Endothelial cell of umbilical vein (primary cell): ENCODE measurements at regions not wholly inside any gene's neighbourhood (a gene's known extent, or its start where the extent isn't known, plus 50 kb on each side); places are given as distances from the start of the nearest gene placed in this dataset.

Experiments
- BruUV-seq: library from RNA; stranded (reverse); fragments of 400-500 nt; replicated peaks from 2 replicates; lab custom pipeline; 2021; lab: Mats Ljungman, UMichigan
- CTCF ChIA-PET: fragments of 300-600, 350-600 bp; sonication (Branson Sonifier 250); formaldehyde crosslinking; loops from one replicate; lab custom pipeline; 2021; ENCODE audit warnings: antibody characterized with exemption, inconsistent platforms; lab: Charles Lee
- POLR2A ChIA-PET: fragments of 300-600, 350-600 bp; sonication (Branson Sonifier 250); formaldehyde crosslinking; loops from one replicate; lab custom pipeline; 2021; ENCODE audit warnings: antibody characterized with exemption, inconsistent platforms; lab: Charles Lee
- DNase-seq: peaks from one replicate; pipeline ENCODE4 v3.0.0-alpha.2; 2011; ENCODE audit warnings: low read depth, low spot score
- FAIRE-seq: peaks from 2 replicates; lab custom pipeline; 2011; peaks lifted over from hg19 to GRCh38; lab: Jason Lieb, UNC
- H2AFZ ChIP-seq: 2 replicates; pipeline ENCODE4 v1.6.0; 2012; ENCODE audit warnings: low read depth, low read length, control low read depth, inconsistent platforms
- H3K27ac ChIP-seq: 2 replicates; pipeline ENCODE4 v1.5.1; 2011; ENCODE audit warnings: low read depth, mild to moderate bottlenecking, control low read depth, low read length, moderate library complexity; ENCODE audit not compliant: insufficient read depth
- H3K27me3 ChIP-seq, 2 experiments: 2 replicates each; pipeline versions ENCODE4 v1.6.0 to v1.6.1; 2011; ENCODE audit warnings: low read length in 2 of 2, mixed read lengths in 1 of 2; ENCODE audit not compliant: control insufficient read depth in 2 of 2, insufficient read depth in 2 of 2
- H3K36me3 ChIP-seq, 2 experiments: 2 replicates in 1 of 2; 3 replicates in 1 of 2; pipeline ENCODE4 v1.5.1; 2011; ENCODE audit warnings: low read length in 2 of 2, mild to moderate bottlenecking in 1 of 2, moderate library complexity in 1 of 2; ENCODE audit not compliant: control insufficient read depth in 2 of 2, insufficient read depth in 2 of 2; ENCODE audit errors: extremely low read depth in 1 of 2
- H3K4me1 ChIP-seq: 3 replicates; pipeline ENCODE4 v1.5.1; 2011; ENCODE audit warnings: mild to moderate bottlenecking, low read length; ENCODE audit not compliant: control insufficient read depth, insufficient read depth; ENCODE audit errors: extremely low read depth
- H3K4me2 ChIP-seq: 2 replicates; pipeline ENCODE4 v1.6.1; 2011; ENCODE audit warnings: low read length, control low read depth, mixed read lengths; ENCODE audit not compliant: insufficient read depth
- H3K4me3 ChIP-seq, 3 experiments: fragments of 200-600 bp in 1 of 3; sonication (generic), shearing (Covaris generic) in 1 of 3; replicated peaks in 1 of 3; 2 replicates each; pipeline ENCODE4 v1.5.1; 2011 to 2016; ENCODE audit warnings: control low read depth in 3 of 3, low read length in 3 of 3, mild to moderate bottlenecking in 2 of 3, inconsistent platforms in 1 of 3, low read depth in 1 of 3, moderate library complexity in 1 of 3; ENCODE audit not compliant: insufficient read depth in 1 of 3
- H3K79me2 ChIP-seq: 2 replicates; pipeline ENCODE4 v1.6.0; 2012; ENCODE audit warnings: low read length, inconsistent platforms; ENCODE audit not compliant: control insufficient read depth, insufficient read depth
- H3K9ac ChIP-seq: replicated peaks from 2 replicates; pipeline ENCODE3; 2011; ENCODE audit warnings: low read length, control low read depth; ENCODE audit not compliant: insufficient read depth; ENCODE audit errors: extremely low read depth
- H3K9me1 ChIP-seq: replicated peaks from 3 replicates; pipeline ENCODE4 v1.6.0; 2011; ENCODE audit warnings: mild to moderate bottlenecking, low read length; ENCODE audit not compliant: control insufficient read depth, insufficient read depth; ENCODE audit errors: extremely low read depth
- H3K9me3 ChIP-seq: replicated peaks from 2 replicates; pipeline ENCODE4 v1.5.1; 2012; ENCODE audit warnings: low read length, inconsistent platforms; ENCODE audit not compliant: control insufficient read depth, insufficient read depth
- H4K20me1 ChIP-seq: replicated peaks from 2 replicates; pipeline ENCODE3; 2011; ENCODE audit warnings: mild to moderate bottlenecking, low read length; ENCODE audit not compliant: control insufficient read depth, insufficient read depth; ENCODE audit errors: extremely low read depth
- CTCF ChIP-seq, 2 donors: IDR thresholded peaks; 1 replicate in 1 of 2; 2 replicates in 1 of 2; pipeline ENCODE4 v1.5.1; 2011; ENCODE audit warnings: low read length in 2 of 2, mild to moderate bottlenecking in 2 of 2, moderate library complexity in 2 of 2, control low read depth in 1 of 2, inconsistent platforms in 1 of 2, low read depth in 1 of 2; ENCODE audit not compliant: insufficient read depth in 1 of 2; ENCODE audit errors: extremely low read depth in 1 of 2
- EZH2 ChIP-seq: IDR thresholded peaks from 2 replicates; pipeline ENCODE4 v1.6.1; 2012; ENCODE audit warnings: borderline replicate concordance, low read depth, mild to moderate bottlenecking, moderate library complexity, low read length, inconsistent platforms; ENCODE audit not compliant: severe bottlenecking
- FOS ChIP-seq: IDR thresholded peaks from 2 replicates; pipeline ENCODE4 v1.6.1; 2011; ENCODE audit warnings: mild to moderate bottlenecking, low read length, moderate library complexity, borderline replicate concordance; ENCODE audit not compliant: insufficient read depth
- GATA2 ChIP-seq: IDR thresholded peaks from 2 replicates; pipeline ENCODE4 v1.7.0; 2011; ENCODE audit warnings: low read depth, mild to moderate bottlenecking, moderate library complexity, mixed read lengths, low read length; ENCODE audit not compliant: insufficient read length, insufficient read depth
- JUN ChIP-seq: IDR thresholded peaks from 2 replicates; pipeline ENCODE4 v1.6.1; 2011; ENCODE audit warnings: borderline replicate concordance, low read depth; ENCODE audit not compliant: insufficient read length, insufficient read depth
- MAX ChIP-seq: IDR thresholded peaks from 2 replicates; pipeline ENCODE4 v1.6.1; 2011; ENCODE audit not compliant: insufficient read depth, insufficient read length
- MYC ChIP-seq: IDR thresholded peaks from one replicate; pipeline ENCODE4 v1.6.1; 2011; ENCODE audit warnings: mild to moderate bottlenecking, low read depth, low read length
- POLR2A ChIP-seq: IDR thresholded peaks from 2 replicates; pipeline ENCODE4 v1.6.1; 2012; ENCODE audit warnings: low read depth, mild to moderate bottlenecking, control low read depth, low read length
- POLR2AphosphoS5 ChIP-seq: IDR thresholded peaks from 2 replicates; pipeline ENCODE4 v1.6.1; 2012; ENCODE audit warnings: low read depth, mild to moderate bottlenecking, control low read depth, low read length, moderate library complexity; ENCODE audit not compliant: insufficient read depth
- dilution Hi-C: fragments of 300-500 bp; cut with MboI; formaldehyde crosslinking; loops from one replicate; pipeline ENCODE4 v1.15.0; 2019; ENCODE audit warnings: low sequenced_read_pairs; ENCODE audit not compliant: extremely low pct_ligation_motif_present
- intact Hi-C: fragments of 100-400 bp; cut with micrococcal nuclease; formaldehyde crosslinking; loops from one replicate; pipeline ENCODE4 v1.10.0; 2022

GRCh38 chr18:69208545-69208944 lies 192.1 kb upstream of the DOK6 start:
- no peak for TF ChIP-seq MAX
- TF ChIP-seq GATA2, result no peak
- no peak for TF ChIP-seq POLR2A
- TF ChIP-seq JUN, result no peak
- no peak for TF ChIP-seq POLR2AphosphoS5
- TF ChIP-seq EZH2, result no peak
- TF ChIP-seq FOS, result no peak
- TF ChIP-seq CTCF (IDR thresholded peaks at IDR 0.05; ENCODE audit: extremely low read depth in 1 of 2, insufficient read depth in 1 of 2, low read depth in 1 of 2, low read length in 2 of 2), result no peak
- TF ChIP-seq MYC, result no peak
- Histone ChIP-seq H3K27ac (no peak overlapping the region), H3K4me1 (no peaks in the 10 kb centered on the region), H3K9ac (no peak overlapping the region), H3K36me3 (no peaks in the 10 kb centered on the region), H3K9me3 (no peaks in the 10 kb centered on the region), H3K4me2 (no peak overlapping the region), H3K9me1 (no peaks in the 10 kb centered on the region), H3K4me3 (no peak overlapping the region), H4K20me1 (no peaks in the 10 kb centered on the region), H3K27me3 (no peaks in the 10 kb centered on the region), H3K79me2 (no peaks in the 10 kb centered on the region), H2AFZ (no peak overlapping the region)
- BruUV-seq, result no TSS peak
- ChIA-PET POLR2A (no interaction called here), CTCF (no interaction called here)
- DNase-seq (no peak), FAIRE-seq (no peak)
- intact Hi-C loops, result no loop called here
- dilution Hi-C loops, result no loop called here
